ENCODE measurements at regions not wholly inside any gene's neighbourhood (a gene's known extent, or its start where the extent isn't known, plus 50 kb on each side); places are given as distances from the start of the nearest gene placed in this dataset.

GRCh38 chr7:98462911-98463633 is 62.2 kb upstream of the BAIAP2L1 start:
- TF ChIP-seq, protein P1, sequence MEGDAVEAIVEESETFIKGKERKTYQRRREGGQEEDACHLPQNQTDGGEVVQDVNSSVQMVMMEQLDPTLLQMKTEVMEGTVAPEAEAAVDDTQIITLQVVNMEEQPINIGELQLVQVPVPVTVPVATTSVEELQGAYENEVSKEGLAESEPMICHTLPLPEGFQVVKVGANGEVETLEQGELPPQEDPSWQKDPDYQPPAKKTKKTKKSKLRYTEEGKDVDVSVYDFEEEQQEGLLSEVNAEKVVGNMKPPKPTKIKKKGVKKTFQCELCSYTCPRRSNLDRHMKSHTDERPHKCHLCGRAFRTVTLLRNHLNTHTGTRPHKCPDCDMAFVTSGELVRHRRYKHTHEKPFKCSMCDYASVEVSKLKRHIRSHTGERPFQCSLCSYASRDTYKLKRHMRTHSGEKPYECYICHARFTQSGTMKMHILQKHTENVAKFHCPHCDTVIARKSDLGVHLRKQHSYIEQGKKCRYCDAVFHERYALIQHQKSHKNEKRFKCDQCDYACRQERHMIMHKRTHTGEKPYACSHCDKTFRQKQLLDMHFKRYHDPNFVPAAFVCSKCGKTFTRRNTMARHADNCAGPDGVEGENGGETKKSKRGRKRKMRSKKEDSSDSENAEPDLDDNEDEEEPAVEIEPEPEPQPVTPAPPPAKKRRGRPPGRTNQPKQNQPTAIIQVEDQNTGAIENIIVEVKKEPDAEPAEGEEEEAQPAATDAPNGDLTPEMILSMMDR (IDR thresholded peaks at IDR 0.05; ENCODE audit: insufficient read depth, low read depth, low read length) = no peak
- no peak for DNase-seq (ENCODE audit: low read depth)
- H3K4me3 ChIP-seq (ENCODE audit: low read depth, low read length) = no peak overlapping the region

DNA sequence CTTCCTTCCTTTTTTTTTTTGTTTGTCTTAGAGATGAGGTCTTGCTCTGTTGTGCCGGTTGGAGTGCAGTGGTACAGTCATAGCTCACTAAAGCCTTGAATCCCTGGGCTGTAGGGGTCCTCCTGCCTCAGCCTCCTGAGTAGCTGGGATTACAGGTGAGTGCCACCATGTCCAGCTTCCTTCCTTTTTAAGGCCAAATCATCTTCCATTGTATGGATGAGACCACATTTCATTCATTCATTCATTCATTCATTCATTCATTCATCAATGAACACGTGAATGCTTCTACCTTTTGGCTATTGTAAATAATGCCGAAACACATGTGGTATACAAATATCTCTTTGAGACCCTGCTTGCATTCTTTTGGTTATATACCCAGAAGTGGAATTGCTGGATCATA is 60.0 kb upstream of the BAIAP2L1 start:
- no peak overlapping the region for H3K4me3 ChIP-seq (ENCODE audit: low read depth, low read length)
- TF ChIP-seq, protein P1 (IDR thresholded peaks at IDR 0.05; ENCODE audit: insufficient read depth, low read depth, low read length) = no peak
- no peak for DNase-seq (ENCODE audit: low read depth)

DNA sequence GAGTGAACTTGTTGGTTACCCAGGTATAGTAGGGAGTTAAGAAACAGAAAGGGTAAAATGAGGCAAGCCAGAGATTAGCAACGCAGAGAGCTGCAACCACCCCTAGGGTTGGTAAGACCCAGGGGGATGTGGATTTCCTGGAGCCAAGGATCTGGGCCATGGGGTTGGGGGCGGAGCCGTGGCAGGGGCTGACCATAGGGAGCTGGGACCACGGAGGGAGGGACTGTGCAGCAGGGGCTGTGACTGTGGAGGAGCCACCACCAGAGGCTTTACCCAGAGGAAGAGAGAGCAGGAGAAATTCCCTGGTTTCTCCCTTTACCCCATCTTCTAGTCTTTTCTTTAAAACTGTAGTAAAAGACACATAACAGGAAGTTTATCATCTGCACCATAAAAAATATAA is 58.6 kb upstream of the BAIAP2L1 start:
- no peak overlapping the region for H3K4me3 ChIP-seq (ENCODE audit: low read depth, low read length)
- DNase-seq (ENCODE audit: low read depth) = no peak
- TF ChIP-seq, protein P1 (IDR thresholded peaks at IDR 0.05; ENCODE audit: insufficient read depth, low read depth, low read length) = no peak

GRCh38 chr7:98458090-98458875 is 57.4 kb upstream of the BAIAP2L1 start:
- DNase-seq (ENCODE audit: low read depth) = no peak
- no peak overlapping the region for H3K4me3 ChIP-seq (ENCODE audit: low read depth, low read length)
- TF ChIP-seq, protein P1 (IDR thresholded peaks at IDR 0.05; ENCODE audit: insufficient read depth, low read depth, low read length) = no peak

GRCh38 chr7:98456866-98457265 is 56.0 kb upstream of the BAIAP2L1 start:
- TF ChIP-seq, protein P1 (IDR thresholded peaks at IDR 0.05; ENCODE audit: insufficient read depth, low read depth, low read length) = no peak
- H3K4me3 ChIP-seq (ENCODE audit: low read depth, low read length) = no peak overlapping the region
- no peak for DNase-seq (ENCODE audit: low read depth)

GRCh38 chr7:98452791-98453190 is 51.9 kb upstream of the BAIAP2L1 start:
- TF ChIP-seq, protein P1 (IDR thresholded peaks at IDR 0.05; ENCODE audit: insufficient read depth, low read depth, low read length) = no peak
- no peak overlapping the region for H3K4me3 ChIP-seq (ENCODE audit: low read depth, low read length)
- no peak for DNase-seq (ENCODE audit: low read depth)
